ENCODE measurements at regions not wholly inside any gene's neighbourhood (a gene's known extent, or its start where the extent isn't known, plus 50 kb on each side); places are given as distances from the start of the nearest gene placed in this dataset.

GRCh38 chr4:57490520-57491255, 380.5 kb upstream of the IGFBP7 start:
- TF ChIP-seq CTCF (conservative IDR thresholded peaks at IDR 0.05; ENCODE audit: low read depth in 2 of 2) (no peak), POLR2AphosphoS5 (IDR thresholded peaks at IDR 0.05; ENCODE audit: low read depth) (no peak)

All from GM23338 (cell line).